ENCODE measurements at regions not wholly inside any gene's neighbourhood (a gene's known extent, or its start where the extent isn't known, plus 50 kb on each side); places are given as distances from the start of the nearest gene placed in this dataset.

GRCh38 chr1:56442290-56442877 is 137.0 kb downstream of the PLPP3 start:
- DNase-seq: no peak

DNA sequence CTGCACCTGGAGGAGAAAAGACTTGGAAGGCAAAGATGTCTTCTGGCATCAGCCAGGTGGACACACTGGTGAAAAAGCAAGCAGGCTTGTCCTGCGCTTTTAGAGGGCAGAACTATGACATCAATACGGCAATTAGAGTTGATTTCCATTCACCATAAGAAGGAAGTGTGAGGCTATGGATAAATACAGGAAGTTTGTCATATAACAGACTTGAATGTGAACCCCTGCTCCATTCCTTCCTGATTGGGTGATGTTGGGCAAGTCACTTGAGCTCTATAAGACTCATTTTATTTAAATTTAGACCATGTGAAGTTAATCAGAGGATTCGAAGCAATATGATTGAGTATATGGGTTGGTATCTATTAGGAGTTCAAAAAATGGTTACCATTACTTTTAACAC is 137.8 kb downstream of the PLPP3 start:
- DNase-seq: no peak

DNA sequence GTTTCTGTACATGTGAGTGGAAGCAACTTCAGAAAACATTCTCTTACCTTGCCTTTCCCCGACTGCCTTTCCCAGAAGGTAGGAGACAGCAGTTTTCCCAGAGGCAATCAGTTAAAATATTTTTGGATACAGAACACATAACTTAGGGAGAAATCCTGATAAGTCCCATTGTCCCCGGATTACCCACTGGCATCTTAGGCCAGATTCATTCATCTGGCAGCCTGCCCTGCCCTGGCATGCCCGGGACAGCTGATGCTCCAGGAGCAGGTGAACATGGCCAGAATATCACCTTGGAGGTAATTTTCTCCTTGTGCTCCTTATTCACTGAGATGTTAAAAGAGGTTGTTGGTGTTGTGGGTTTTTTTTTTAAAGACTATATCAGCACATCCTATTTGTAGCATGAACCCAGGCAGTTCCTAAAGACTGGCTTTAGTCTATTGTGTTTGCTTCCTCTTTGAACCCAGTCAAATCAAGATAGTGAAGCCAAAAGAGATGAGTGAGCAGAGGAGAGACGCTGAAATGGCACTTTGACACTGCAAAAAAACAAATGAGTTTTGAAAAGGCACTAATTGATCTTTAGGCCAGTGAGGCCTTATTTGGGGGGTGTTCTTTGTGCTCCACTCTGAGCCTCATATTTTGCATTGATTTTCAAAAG is 139.6 kb downstream of the PLPP3 start:
- no peak for DNase-seq

DNA sequence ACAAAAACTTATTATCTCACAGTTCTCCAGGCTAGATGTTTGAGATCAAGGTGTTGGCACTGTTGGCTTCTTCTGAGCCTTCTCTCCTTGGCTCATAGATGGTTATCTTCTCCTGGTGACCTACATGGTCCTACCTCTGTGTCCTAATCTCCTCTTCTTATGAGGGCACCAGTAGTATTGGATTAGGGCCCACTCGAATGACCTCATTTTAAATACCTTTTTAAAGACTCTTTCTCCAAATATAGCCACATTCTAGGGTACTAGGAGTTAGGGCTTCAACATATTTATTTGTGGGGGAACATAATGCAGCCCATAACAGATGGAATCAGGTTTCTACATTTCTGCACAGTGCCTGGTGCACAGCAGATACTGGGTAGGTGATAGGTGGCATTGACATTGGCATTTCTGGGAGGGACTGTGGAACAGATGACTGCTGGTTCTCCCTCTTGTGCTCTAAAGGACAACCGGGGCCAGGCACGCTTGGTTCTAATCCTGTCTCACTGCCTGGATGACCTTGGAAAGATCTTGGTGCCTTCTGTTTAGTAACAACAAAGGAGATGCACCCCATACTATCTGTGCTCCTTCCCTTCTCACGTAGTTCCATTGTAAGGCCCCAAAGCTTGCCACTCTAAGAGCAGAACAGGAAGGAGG is 140.3 kb downstream of the PLPP3 start:
- DNase-seq: no peak

GRCh38 chr1:56437959-56438358 is 141.4 kb downstream of the PLPP3 start:
- DNase-seq: no peak

DNA sequence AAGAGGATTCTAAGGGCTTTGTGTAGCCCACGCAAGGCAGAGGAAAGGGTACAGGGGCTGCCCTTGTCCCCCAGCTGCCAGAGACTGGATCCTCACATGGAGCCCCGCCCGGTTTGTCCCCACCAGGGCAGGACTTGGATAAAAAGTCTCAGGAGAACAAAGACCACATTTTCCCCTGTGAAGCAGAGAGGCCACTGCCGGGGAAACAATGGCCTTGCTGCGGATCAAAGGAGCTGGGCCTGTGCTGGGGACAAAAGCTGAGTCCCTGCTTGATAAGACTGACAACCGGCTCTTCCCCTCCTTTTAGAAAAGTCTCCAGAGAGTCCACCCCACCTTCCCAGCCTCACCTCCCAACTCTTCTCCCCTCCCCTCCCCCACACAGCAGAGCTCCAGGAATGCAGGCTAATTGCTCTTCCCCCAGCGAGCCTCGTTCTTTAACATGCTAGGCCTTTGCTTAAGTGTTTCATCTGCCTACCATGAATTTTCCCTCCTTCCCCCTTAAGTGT is 142.4 kb downstream of the PLPP3 start:
- DNase-seq: no peak

DNA sequence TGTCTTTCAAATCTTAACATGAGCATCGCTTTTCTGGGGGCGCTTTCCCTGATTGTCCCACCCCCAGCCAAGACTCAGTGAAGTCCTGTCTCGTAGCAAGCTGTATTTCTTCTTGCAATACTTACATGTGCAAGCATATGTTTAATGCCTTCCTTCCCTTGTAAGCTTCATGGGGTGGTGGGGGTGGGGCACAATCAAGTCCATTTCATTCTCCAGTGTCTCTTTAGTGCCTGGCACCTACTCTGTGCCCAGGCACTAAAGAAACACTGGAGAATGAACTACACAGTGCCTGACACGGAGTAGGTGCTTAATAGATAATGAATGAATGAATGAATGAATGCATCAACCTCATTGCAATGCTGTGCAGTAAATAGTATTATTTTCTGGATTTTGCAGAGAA is 143.1 kb downstream of the PLPP3 start:
- no peak for DNase-seq

GRCh38 chr1:56435434-56436262 is 143.7 kb downstream of the PLPP3 start:
- no peak for DNase-seq

- no peak for DNase-seq
Measured at GRCh38 chr1:56434740-56435139, 144.6 kb downstream of the PLPP3 start.

GRCh38 chr1:56434025-56434424 is 145.3 kb downstream of the PLPP3 start:
- DNase-seq: no peak

GRCh38 chr1:56433056-56433577 is 146.2 kb downstream of the PLPP3 start:
- no peak for DNase-seq

GRCh38 chr1:56432166-56432971 is 147.0 kb downstream of the PLPP3 start:
- no peak for DNase-seq

- DNase-seq: no peak
Measured at GRCh38 chr1:56430141-56430839, 149.1 kb downstream of the PLPP3 start.

DNA sequence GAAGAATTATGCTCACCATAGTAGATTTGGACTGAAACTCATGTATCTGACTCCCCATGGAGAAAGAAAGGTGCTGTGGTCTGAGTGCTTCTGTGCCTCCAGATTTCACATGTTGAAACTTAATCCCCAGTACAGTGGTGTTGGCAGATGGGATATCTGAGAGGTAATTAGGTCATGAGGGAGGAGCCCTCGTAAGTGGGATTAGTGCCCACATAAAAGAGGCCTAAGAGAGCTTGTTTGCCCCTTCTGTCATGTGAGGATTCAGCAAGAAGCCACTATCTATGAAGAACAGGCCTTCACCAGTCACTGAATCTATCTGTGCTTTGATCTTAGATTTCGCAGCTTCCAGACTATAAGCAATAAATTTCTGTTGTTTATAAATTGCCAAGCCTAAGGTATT is 150.1 kb downstream of the PLPP3 start:
- no peak for DNase-seq

DNA sequence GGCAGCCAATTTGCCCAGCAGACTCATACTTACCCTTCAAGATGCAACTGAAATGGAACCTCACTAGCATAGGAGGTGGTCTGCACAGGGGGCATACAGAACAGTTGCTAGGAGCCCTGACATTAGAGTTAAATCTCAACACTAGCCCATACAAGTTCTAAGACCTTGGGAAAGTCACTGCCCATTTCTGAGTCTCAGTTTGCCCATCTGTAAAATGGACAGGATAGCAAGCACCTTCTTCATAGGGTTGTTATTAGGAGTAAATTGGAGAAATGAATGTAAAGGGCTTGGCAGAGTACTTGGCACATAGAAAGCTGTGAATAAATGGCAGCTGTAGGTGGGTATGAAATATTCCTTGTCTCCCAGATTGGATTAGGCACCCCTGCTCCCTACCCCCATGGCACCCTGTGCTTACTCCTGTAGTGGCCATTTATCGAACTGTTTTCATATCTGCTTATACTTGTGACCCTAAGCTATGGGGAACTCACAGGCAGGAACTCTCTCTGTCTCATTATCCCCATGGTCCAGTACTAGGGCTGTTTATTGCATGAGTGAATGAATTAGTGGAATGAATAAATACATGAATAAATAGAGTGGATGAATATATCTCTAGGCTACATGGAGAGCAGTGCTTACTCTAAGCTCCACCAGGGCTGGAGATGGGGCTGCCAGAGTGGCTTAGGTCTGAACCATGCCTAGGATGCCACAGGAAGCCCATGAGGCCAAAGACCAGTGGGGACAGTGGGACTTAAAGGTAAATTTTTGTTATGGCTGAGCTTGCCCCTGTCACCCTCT is 152.6 kb downstream of the PLPP3 start:
- DNase-seq: no peak

GRCh38 chr1:56425494-56426037 is 153.8 kb downstream of the PLPP3 start:
- no peak for DNase-seq

DNA sequence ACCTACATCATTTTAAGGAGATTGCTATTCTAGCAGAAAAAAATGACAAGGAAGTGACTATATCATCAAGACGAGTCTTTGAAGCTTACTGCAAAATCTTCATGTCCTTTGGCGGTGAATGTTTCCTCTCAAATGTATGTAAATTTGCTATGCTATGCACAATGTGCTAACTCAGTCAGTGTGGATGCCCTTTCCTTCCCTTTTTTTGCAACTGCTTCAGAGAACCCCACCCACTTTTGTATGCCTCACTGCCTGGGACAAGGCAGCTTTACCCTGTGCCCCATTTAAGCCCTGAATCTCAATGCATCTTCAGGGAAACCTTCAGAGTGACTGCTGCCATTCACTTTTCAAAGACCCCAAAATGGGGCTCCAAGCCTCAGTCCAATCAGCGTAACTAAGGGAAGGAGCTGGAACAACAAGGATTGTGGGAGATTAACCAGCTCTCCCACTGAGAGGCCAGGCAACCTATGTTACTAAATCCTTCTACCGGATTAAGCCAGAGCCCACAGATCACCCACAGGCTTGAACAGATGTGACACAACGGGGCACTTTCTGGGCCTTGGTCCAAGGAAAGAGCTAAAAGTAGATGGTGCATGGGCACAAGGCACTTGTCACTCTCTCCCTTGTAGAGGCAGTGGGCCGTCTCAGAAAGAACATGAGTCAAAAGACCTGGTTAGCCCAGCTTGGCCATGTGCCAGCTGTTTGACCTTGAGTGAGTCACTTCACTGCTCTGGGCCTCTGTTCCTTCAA is 154.4 kb downstream of the PLPP3 start:
- no peak for DNase-seq

DNA sequence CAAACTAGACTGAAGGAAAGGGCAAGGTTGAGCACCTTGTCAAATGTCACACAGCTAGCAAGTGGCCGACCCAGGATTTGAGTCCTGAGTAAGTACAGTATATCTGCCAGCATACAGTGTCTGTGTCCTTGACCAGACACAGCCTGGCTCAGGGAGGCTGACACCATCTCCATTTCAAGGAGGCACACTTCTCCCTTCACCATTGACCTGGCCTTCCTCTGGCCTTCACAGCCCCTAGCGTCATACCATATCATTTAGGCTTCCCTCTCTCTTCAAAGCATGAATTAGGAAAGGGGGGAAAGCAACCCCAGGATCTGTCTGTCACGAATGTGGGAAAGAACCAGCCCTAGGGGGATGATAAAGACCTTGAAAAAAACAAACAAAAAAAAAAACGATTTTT is 155.6 kb downstream of the PLPP3 start:
- no peak for DNase-seq

DNA sequence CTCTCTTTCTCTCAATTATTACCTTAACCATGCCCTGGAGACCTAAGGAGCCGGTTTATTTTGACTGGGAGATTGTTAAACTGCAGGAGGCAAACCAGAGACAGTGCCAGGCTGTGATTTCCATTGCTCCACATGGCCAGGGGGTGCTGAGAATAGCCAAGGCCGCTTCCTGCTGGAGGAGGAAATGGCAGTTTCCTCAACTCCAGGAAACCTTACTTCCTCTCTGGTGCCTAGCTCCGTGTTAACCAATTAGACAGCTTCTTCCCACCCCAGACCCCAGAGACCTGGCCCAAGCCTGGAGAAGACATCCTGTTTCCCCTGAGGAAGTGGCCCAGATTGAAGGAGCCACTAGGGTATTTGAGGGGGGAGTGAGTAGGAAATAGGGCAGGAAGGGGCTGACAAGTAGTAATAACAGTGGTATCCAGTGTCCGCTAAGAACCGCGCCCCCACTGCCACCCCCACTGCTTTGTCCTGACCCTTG is 161.2 kb downstream of the PLPP3 start:
- DNase-seq: no peak

- DNase-seq: no peak
Measured at GRCh38 chr1:56417646-56418045, 161.7 kb downstream of the PLPP3 start.

Data from activated naive CD4-positive, alpha-beta T cell treated with anti-CD3 and anti-CD28 coated beads, Interleukin-2, amount 50 U/mL, for 16 hours (primary cell).